VCaP (cell line): ENCODE measurements at regions not wholly inside any gene's neighbourhood (a gene's known extent, or its start where the extent isn't known, plus 50 kb on each side); places are given as distances from the start of the nearest gene placed in this dataset.

Source experiments
- H3K27ac ChIP-seq: fragments of 450-650 bp; 2 replicates; pipeline ENCODE4 v1.5.1; 2017
- TF ChIP-seq, protein P1 (sequence below): fragments of 450-650 bp; conservative IDR thresholded peaks from 2 replicates; pipeline ENCODE4 v1.5.1; 2017; ENCODE audit warnings: mild to moderate bottlenecking, moderate library complexity

GRCh38 chrX:74147439-74147838, 156.5 kb upstream of the ZCCHC13 start:
- TF ChIP-seq, protein P1, sequence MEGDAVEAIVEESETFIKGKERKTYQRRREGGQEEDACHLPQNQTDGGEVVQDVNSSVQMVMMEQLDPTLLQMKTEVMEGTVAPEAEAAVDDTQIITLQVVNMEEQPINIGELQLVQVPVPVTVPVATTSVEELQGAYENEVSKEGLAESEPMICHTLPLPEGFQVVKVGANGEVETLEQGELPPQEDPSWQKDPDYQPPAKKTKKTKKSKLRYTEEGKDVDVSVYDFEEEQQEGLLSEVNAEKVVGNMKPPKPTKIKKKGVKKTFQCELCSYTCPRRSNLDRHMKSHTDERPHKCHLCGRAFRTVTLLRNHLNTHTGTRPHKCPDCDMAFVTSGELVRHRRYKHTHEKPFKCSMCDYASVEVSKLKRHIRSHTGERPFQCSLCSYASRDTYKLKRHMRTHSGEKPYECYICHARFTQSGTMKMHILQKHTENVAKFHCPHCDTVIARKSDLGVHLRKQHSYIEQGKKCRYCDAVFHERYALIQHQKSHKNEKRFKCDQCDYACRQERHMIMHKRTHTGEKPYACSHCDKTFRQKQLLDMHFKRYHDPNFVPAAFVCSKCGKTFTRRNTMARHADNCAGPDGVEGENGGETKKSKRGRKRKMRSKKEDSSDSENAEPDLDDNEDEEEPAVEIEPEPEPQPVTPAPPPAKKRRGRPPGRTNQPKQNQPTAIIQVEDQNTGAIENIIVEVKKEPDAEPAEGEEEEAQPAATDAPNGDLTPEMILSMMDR, result no peak
- no peak overlapping the region for H3K27ac ChIP-seq

- TF ChIP-seq, protein P1, result no peak
- no peak overlapping the region for H3K27ac ChIP-seq
Measured at GRCh38 chrX:74138943-74139342, 165.0 kb upstream of the ZCCHC13 start.

DNA sequence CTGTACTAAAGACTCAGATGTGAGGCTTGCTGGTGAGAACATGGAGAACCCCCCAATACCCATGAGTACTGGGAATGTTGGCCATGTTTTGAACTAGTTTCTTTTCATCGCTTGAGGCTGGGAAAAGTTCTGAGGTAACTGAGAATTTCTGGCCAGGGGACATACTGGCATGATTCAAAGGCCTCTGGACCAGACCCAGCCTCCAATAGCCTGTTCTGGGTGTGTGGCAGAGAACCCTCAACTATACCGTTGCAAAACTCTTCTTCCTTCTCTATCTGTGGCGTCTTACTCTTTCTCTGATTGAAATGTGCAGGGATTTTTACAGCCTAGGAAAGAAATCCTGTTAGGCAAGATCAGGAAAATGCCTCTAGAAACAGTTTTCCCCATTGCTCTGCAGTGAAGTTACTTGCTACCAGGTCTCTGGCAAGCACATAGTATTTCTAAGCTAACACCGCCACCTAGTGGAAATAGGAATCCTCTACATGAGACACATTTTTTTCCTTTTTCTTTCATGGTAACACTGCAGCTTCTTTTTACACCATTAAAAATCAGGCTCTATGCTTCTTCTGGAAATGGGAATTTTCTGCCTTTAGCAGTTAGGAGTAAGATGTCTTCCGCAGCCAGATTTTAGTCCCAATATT, 170.7 kb upstream of the ZCCHC13 start:
- TF ChIP-seq, protein P1, result peak; percentile 66

DNA sequence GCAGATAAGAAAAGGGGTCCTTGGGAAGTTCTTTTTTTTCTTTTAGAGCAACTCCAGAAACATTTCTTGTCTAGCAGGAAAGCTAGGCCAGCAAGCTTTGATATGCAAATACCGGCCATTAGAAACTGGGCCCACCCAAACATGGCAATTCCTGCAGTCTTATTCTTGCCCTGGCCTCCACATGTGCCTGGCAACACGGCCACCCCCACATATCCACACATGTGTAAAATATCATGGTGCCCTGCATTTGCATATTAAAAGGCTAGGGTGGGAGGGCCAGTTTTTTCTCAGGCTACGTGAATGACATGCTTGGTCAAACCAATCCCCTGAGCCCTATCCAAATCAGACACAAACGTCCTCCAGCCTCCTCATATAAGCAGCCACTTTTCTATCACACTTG, 171.7 kb upstream of the ZCCHC13 start:
- TF ChIP-seq, protein P1, result no peak
- no peak overlapping the region for H3K27ac ChIP-seq

More for the DNA sequence above, 170.7 kb upstream of the ZCCHC13 start:
- no peak overlapping the region for H3K27ac ChIP-seq

DNA sequence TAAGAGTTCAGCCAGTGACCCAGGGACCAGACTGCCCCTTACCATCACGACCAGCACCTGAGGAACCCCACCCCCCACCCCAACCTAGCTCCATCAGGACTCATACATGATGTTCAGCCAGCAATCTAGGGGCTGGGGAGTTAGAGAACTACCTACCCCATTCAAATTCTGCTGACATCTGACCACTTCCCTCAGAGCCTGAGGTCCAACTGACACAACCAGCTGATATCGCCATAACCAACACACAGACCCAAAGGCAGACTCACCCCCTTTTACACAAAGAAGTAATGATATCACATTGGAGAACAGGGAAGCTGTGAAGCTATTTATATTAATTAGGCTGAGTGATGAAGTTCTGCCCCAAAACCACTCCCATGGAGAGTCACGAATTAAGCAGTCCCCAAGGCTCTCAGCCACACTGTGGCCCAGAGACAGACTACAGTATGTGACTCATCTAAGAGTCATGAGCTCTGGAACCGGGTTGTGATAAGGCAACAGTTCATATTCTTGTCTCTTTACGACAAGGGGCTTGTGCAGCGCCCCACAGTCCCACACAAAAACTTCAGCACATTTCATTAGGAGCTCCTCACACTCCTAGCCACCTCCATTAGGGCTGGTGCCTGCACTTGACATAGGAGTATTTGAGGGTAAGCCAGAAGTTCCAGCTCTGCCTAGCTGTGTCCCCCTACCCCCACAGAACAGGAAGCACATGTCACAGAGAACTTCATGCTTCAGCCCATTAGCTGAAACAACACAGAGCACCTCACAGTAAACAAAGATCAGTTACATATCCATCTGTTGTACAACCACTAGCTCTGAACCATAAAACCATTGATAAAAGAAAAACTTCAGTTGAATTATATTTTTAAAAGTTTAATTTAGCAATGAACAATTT, 184.7 kb upstream of the ZCCHC13 start:
- no peak overlapping the region for H3K27ac ChIP-seq
- TF ChIP-seq, protein P1, result no peak

DNA sequence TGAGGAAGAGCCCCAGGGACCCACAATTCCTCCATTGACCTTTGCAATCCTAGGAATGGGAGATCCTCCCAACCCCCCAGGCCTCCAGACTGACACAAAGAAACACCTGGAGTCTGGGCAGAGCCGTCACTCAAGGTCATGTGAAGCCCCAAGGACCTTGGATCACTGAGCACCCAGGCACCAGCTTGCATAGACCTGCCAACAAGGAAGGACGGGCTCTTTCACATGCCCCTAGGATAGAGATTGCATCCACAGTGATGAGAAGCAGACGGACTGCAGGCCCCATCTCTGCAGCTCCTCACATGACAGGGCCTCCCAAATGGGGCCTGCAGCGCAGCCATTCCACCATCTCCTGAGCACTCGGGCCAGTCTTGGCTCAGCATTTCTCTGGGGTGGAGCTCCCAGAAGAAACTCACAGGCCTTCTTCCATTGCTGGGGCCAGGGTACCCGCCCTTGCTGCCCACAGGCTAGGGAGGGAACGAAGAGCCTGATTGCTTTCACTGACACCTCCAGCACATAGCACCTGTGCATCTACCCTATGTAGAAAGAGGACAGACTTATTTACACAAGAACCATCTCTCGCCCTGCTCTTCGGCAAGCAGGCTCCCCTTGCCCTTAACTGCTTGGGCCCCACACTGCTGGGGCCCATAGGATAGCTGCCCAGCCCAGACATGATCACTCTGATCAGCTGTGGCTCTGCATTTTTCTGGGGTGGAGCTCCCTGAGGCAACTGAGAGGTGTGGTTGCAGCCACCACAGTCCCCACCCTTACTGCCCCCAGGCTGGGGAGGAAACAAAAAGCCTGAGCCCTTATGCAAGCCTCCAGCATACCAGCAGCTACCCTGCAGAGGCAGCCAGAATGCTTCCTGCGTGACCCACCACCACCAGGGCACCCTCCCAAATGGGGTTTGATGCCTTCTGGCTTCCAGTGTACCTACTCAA, 185.7 kb upstream of the ZCCHC13 start:
- TF ChIP-seq, protein P1, result no peak

More for the DNA sequence above, 185.7 kb upstream of the ZCCHC13 start:
- no peak overlapping the region for H3K27ac ChIP-seq
